ENCODE measurements at regions not wholly inside any gene's neighbourhood (a gene's known extent, or its start where the extent isn't known, plus 50 kb on each side); places are given as distances from the start of the nearest gene placed in this dataset.

DNA sequence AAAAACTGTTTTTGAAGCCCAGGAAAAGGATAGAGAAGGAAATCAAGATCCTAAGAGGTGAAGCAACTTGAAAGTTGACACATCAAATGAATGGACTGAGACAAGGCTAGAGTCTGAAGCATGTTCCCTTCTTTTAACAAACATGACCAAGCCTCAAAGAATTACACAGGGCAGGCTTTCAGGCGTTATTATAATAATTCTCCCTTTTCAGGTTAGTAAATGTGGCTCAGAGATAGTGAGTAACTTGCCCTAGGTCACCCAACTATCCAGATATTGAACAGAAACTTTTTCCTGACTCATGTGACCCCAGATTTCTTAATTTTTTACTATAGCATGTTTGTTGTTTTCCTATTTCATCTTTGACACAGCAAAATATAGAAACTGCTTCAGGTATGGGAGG lies 91.7 kb downstream of the PPP1R2C start:
- no peak overlapping the region for H3K27ac ChIP-seq
- H3K36me3 ChIP-seq, result no peaks in the 10 kb centered on the region
- no peaks in the 10 kb centered on the region for H3K4me1 ChIP-seq (replicated peaks)

DNA sequence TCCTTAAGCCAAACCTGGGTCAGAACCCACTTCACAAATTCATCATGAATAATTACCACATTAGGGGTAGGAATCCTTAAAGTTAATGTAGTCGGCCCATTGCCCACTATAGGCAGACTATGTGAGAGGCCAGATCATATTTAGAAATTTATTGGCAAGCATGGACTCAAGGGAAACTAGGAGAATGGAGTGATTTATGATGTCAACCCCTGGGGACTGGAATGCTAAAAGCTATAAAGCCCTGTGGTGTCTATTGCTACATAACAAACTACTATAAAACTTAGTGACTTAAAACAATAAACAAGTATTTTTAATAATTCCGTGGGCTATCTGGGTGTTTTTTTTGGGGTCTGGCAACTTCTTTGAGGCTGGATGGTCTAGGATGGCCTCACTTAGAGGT lies 93.9 kb downstream of the PPP1R2C start:
- Histone ChIP-seq H3K36me3 (no peaks in the 10 kb centered on the region), H3K27ac (no peak overlapping the region), H3K9me3 (replicated peaks) (no peaks in the 10 kb centered on the region), H3K4me3 (no peak overlapping the region), H3K4me1 (replicated peaks) (no peaks in the 10 kb centered on the region), H3K27me3 (replicated peaks) (no peaks in the 10 kb centered on the region)
- no peak for DNase-seq (ENCODE audit: low read depth in 1 of 2, low spot score in 2 of 2)

More for the DNA sequence above, 91.7 kb downstream of the PPP1R2C start:
- Histone ChIP-seq H3K9me3 (replicated peaks) (no peaks in the 10 kb centered on the region), H3K27me3 (replicated peaks) (no peaks in the 10 kb centered on the region), H3K4me3 (no peak overlapping the region)
- DNase-seq (ENCODE audit: low read depth in 1 of 2, low spot score in 2 of 2), result no peak

DNA sequence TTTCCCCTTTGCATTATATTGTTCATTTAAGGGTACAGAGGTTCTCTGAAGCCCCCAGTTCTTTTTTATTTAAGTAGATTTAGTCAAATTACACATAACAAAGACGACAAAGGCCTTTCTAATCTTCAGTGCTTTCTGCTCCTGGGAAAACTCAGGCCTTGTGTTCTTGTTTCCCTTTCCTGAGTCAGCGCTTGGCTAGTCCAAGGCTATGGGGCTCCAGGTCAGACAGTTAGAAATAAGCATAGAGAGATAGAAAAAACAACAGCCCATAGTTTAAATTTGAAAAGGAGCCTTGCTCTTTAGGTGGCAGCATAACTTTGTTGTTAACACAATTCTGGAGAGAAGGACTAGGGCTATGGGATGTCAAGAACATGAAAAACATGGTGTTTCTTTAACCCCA lies 97.3 kb downstream of the PPP1R2C start:
- Histone ChIP-seq H3K36me3 (no peaks in the 10 kb centered on the region), H3K27me3 (replicated peaks) (no peaks in the 10 kb centered on the region), H3K4me3 (no peak overlapping the region), H3K27ac (no peak overlapping the region), H3K9me3 (replicated peaks) (no peaks in the 10 kb centered on the region), H3K4me1 (replicated peaks) (no peaks in the 10 kb centered on the region)
- DNase-seq (ENCODE audit: low read depth in 1 of 2, low spot score in 2 of 2), result no peak

DNA sequence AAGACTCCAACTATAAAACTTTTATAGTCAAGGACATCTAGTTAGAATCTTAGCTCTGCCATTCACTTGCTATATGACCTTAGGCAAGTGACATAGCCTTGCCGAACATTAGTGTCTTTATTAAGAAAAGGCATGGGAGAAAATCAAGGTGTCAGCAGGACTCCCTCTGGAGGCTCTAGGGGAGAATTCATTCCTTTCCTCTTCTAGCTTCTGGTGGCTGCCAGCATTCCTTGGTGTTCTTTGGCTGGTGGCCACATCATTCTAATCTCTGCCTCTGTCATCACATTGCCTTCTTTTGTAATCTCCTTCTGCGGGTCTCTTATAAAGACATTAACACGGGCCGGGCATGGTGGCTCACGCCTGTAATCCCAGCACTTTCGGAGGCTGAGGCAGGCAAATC lies 99.8 kb downstream of the PPP1R2C start:
- Histone ChIP-seq H3K36me3 (no peaks in the 10 kb centered on the region), H3K4me3 (no peak overlapping the region), H3K27ac (no peak overlapping the region), H3K9me3 (replicated peaks) (no peaks in the 10 kb centered on the region), H3K27me3 (replicated peaks) (no peaks in the 10 kb centered on the region), H3K4me1 (replicated peaks) (no peaks in the 10 kb centered on the region)
- DNase-seq (ENCODE audit: low read depth in 1 of 2, low spot score in 2 of 2), result no peak

DNA sequence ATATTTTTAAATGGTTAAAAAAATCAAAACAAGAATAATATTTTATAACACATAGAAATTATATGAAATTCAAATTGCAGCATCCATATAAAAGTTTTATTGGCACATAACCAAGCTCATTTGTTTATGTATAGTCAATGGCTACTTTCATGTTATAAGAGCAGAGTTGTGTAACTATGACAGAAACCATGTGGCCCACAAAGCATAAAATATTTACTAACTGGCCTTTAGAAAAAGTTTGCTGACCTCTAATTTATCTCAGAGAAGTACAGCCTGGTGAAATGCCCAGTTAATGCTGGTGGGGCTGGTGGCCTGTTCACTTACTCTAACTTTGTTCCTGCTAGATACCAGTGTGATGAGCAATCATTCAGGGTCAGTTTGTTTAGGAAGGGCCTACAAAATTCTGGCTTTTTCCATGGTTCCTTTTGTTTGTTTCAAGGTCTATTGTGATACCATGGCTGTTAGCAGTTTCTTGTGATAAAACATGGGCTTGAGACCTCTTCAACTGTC lies 104.6 kb downstream of the PPP1R2C start:
- no peak overlapping the region for H3K4me3 ChIP-seq
- H3K27me3 ChIP-seq (replicated peaks), result no peaks in the 10 kb centered on the region
- H3K27ac ChIP-seq, result no peak overlapping the region
- H3K4me1 ChIP-seq (replicated peaks), result no peaks in the 10 kb centered on the region
- DNase-seq (ENCODE audit: low read depth in 1 of 2, low spot score in 2 of 2), result no peak
- H3K9me3 ChIP-seq (replicated peaks), result no peaks in the 10 kb centered on the region
- no peaks in the 10 kb centered on the region for H3K36me3 ChIP-seq

DNA sequence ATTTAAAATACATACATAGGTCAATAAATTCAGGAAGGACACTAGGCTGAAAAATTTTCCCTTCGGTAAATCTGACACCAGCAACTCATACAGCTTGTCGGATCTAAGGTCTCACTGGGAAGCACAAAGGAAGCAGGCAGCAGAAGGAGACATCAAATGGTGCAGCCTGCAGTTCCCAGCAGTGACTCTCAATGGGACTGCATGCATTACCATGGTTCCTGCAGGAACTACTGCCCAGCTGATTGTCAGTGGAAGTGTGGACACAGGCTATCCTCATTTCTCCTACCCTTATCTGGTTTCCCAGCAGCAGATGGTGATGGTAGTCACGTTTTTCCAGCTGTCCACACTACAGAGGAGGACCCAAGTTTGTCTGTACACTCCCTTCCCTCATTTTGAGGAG lies 113.3 kb downstream of the PPP1R2C start:
- H3K27me3 ChIP-seq (replicated peaks), result no peaks in the 10 kb centered on the region
- no peak for DNase-seq (ENCODE audit: low read depth in 1 of 2, low spot score in 2 of 2)
- H3K9me3 ChIP-seq (replicated peaks), result no peaks in the 10 kb centered on the region
- no peaks in the 10 kb centered on the region for H3K36me3 ChIP-seq
- no peak overlapping the region for H3K4me3 ChIP-seq
- H3K4me1 ChIP-seq (replicated peaks), result no peaks in the 10 kb centered on the region
- no peak overlapping the region for H3K27ac ChIP-seq

DNA sequence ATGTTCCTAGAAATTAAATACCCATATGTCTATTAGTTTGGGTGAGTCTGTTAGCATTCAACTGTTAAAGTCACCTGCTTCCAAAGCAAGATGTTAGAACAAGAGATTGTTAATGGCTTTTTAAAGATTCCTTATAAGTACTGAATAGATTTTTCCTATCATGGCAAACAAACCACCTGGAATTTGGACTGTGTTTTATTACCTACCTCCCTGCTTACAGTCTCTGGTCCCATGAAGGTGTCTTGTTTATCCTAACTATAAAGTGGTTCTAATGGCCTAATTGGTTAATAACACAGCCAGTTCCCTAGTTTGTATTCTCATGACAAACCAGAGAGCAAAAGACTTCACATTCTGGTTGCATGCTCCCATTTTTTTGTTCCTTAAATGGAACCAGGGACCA lies 149.5 kb downstream of the PPP1R2C start:
- DNase-seq (ENCODE audit: low read depth in 1 of 2, low spot score in 2 of 2), result no peak
- Histone ChIP-seq H3K27me3 (replicated peaks) (no peaks in the 10 kb centered on the region), H3K4me3 (no peak overlapping the region)

DNA sequence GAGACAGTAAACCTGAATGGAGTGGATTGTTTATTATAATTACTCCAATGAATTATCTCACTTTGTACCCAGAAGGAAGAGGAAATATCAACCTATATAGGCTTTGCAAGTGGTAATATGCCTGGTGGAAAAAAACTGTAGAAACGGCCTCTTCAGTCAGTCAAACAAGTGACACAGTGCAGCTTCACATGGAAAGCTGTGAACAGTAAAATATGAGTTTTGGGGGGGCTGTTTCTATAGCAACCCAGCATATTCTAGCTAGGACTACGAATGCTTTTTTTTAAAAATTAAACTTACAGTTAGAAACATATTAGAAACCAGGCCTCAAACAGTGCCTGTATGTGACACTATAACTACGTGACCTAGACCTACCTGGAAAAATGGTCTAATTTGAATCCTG lies 150.1 kb downstream of the PPP1R2C start:
- Histone ChIP-seq H3K27ac (no peak overlapping the region), H3K36me3 (no peaks in the 10 kb centered on the region), H3K9me3 (replicated peaks) (no peaks in the 10 kb centered on the region), H3K27me3 (replicated peaks) (no peaks in the 10 kb centered on the region), H3K4me1 (replicated peaks) (no peaks in the 10 kb centered on the region), H3K4me3 (no peak overlapping the region)
- no peak for DNase-seq (ENCODE audit: low read depth in 1 of 2, low spot score in 2 of 2)

More for the DNA sequence above, 149.5 kb downstream of the PPP1R2C start:
- H3K36me3 ChIP-seq, result no peaks in the 10 kb centered on the region
- H3K9me3 ChIP-seq (replicated peaks), result no peaks in the 10 kb centered on the region
- H3K4me1 ChIP-seq (replicated peaks), result no peaks in the 10 kb centered on the region
- H3K27ac ChIP-seq, result no peak overlapping the region

DNA sequence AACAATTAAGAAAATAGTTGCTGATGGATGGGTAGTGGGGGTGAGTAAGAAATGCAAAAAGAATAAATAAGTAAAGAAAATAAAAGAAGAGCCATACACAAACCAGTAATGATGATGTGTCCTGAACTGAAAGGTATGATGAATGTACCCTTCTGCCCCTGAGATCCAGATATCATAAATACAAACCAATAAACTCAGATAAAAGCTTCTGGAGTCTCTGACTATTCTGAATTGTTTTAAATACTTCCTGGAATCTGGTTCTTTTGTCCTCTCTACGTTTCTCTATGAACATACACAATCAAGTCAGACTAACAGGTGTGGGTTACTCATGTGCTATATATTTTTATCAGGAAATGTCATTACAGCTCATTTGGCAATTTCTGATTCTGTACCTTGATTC lies 153.4 kb downstream of the PPP1R2C start:
- no peak for DNase-seq (ENCODE audit: low read depth in 1 of 2, low spot score in 2 of 2)

DNA sequence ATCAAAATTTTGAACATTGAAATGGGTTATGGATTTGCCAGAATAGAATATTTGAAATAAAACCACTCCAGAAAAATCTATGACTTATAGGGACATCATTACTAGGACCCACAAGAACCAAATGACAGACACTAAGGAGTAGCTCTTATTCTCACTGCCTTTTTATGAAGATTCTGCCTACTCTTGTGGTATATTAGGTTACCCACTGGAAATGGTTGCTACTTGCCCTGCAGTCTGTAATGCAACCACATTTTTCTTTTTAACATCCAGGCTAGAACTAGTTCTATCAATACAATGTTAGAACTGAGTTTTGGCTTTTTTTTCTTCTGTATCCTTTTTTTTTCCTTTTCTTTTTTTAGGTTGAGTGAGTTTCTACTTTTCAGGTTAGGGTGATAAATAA lies 158.9 kb downstream of the PPP1R2C start:
- DNase-seq (ENCODE audit: low read depth in 1 of 2, low spot score in 2 of 2), result no peak
- H3K4me3 ChIP-seq, result no peak overlapping the region

More for the DNA sequence above, 153.4 kb downstream of the PPP1R2C start:
- no peak overlapping the region for H3K27ac ChIP-seq
- no peaks in the 10 kb centered on the region for H3K9me3 ChIP-seq (replicated peaks)
- H3K4me3 ChIP-seq, result no peak overlapping the region
- no peaks in the 10 kb centered on the region for H3K4me1 ChIP-seq (replicated peaks)
- no peaks in the 10 kb centered on the region for H3K27me3 ChIP-seq (replicated peaks)
- H3K36me3 ChIP-seq, result no peaks in the 10 kb centered on the region

DNA sequence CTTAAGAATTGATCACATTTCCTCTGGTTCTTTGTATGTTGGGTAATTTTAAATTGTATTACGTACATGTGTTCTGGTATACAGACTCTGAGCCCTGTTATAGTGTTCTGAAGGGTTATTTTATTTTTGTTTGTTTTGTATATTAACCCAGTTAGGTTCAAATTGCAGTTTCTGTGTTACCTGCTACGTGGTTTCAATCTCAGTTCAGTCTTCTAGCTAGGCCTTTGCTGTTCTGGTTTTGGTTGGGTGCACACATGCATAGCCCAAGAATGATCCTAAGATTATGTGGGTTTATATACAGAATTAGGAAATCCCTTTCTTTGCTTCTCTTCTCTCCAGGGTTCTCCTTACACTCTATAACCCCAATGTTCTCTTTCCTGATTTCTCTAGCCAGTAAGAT lies 161.0 kb downstream of the PPP1R2C start:
- no peak overlapping the region for H3K4me3 ChIP-seq
- no peak for DNase-seq (ENCODE audit: low read depth in 1 of 2, low spot score in 2 of 2)
- H3K9me3 ChIP-seq (replicated peaks), result no peaks in the 10 kb centered on the region
- H3K27ac ChIP-seq, result no peak overlapping the region
- H3K27me3 ChIP-seq (replicated peaks), result no peaks in the 10 kb centered on the region
- no peaks in the 10 kb centered on the region for H3K36me3 ChIP-seq
- no peaks in the 10 kb centered on the region for H3K4me1 ChIP-seq (replicated peaks)

More for the DNA sequence above, 158.9 kb downstream of the PPP1R2C start:
- Histone ChIP-seq H3K4me1 (replicated peaks) (no peaks in the 10 kb centered on the region), H3K27ac (no peak overlapping the region), H3K27me3 (replicated peaks) (no peaks in the 10 kb centered on the region), H3K36me3 (no peaks in the 10 kb centered on the region), H3K9me3 (replicated peaks) (no peaks in the 10 kb centered on the region)

DNA sequence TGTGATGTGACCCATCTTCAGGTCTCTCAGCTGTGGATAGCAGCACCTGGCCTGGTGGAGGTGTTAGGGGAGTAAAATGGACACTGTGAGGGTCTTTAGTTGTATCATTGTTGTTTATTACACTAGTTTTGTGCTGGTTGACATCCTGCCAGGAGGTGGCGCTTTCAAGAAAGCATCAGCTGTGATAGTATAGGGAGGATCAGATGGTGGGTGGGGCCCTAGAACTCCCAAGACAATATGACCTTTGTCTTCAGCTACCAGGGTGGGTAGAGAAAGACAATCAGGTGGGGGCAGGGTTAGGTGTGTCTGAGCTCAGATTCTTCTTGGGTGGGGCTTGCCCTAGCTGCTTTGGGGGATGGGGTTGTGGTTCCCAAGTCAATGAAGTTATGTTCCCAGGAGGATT lies 162.8 kb downstream of the PPP1R2C start:
- H3K36me3 ChIP-seq, result no peaks in the 10 kb centered on the region

DNA sequence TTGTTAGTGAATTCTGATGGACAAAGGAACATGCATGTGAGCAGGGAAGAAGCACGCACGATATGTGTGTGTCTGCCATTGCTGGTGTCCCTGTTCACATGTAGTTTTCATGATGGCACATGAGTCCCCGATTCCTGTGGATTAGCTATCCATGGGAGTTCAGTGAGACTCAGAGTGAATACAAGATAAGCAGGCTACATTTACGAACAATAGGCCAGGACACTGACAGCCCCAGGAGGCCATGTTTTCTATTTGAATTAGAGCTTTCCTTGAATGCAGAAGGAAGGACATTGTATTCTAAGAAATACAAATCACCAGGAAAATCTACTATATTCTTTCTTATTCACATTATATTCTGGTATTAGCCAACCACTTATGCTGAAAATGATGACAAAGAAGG lies 171.4 kb downstream of the PPP1R2C start:
- H3K9me3 ChIP-seq (replicated peaks), result no peaks in the 10 kb centered on the region
- H3K36me3 ChIP-seq, result no peaks in the 10 kb centered on the region
- H3K27me3 ChIP-seq (replicated peaks), result no peaks in the 10 kb centered on the region
- H3K27ac ChIP-seq, result no peak overlapping the region
- DNase-seq (ENCODE audit: low read depth in 1 of 2, low spot score in 2 of 2), result no peak
- H3K4me1 ChIP-seq (replicated peaks), result no peaks in the 10 kb centered on the region
- H3K4me3 ChIP-seq, result no peak overlapping the region

More for the DNA sequence above, 162.8 kb downstream of the PPP1R2C start:
- H3K9me3 ChIP-seq (replicated peaks), result no peaks in the 10 kb centered on the region
- no peaks in the 10 kb centered on the region for H3K27me3 ChIP-seq (replicated peaks)
- DNase-seq (ENCODE audit: low read depth in 1 of 2, low spot score in 2 of 2), result no peak
- H3K27ac ChIP-seq, result no peak overlapping the region
- no peak overlapping the region for H3K4me3 ChIP-seq
- H3K4me1 ChIP-seq (replicated peaks), result no peaks in the 10 kb centered on the region

DNA sequence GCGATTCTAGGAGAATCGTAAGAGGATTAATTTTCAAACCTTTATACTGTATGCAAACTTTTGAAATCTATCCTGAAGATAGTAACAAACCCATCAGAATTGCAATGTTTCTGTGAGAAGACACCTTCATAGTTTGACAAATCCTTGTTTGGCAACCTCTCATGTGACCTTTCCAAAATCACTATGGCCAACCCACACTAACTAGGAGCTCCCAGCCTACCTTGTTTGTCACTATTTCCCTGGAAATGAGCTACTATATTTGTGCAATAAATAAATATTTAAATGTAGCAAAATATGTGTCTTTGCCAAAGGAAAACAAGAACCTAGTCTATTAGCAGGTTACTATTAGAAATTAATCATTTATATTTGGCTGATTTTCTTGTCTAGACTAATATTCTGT lies 173.7 kb downstream of the PPP1R2C start:
- no peaks in the 10 kb centered on the region for H3K9me3 ChIP-seq (replicated peaks)
- no peak overlapping the region for H3K4me3 ChIP-seq
- H3K4me1 ChIP-seq (replicated peaks), result no peaks in the 10 kb centered on the region
- no peaks in the 10 kb centered on the region for H3K27me3 ChIP-seq (replicated peaks)
- H3K36me3 ChIP-seq, result no peaks in the 10 kb centered on the region
- no peak overlapping the region for H3K27ac ChIP-seq
- no peak for DNase-seq (ENCODE audit: low read depth in 1 of 2, low spot score in 2 of 2)

DNA sequence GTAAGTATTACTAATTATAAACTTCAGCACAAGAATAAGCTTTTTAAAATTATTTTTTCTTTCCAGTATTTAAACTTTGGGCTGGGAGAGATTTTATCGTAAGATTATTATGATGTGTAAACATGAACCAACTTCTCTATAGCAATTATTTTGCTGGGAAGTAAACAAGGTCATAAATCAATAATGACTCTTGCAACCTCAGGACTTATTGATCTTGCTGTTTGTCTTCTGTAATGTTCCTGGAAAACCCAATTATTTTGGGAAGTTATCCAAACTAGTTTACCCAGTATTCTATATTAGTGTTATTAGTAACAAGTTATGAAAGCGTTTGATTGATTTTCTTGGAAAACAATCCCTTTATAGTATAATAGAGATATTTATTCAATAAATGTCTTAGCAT lies 174.9 kb downstream of the PPP1R2C start:
- Histone ChIP-seq H3K4me1 (replicated peaks) (no peaks in the 10 kb centered on the region), H3K36me3 (no peaks in the 10 kb centered on the region), H3K27ac (no peak overlapping the region), H3K9me3 (replicated peaks) (no peaks in the 10 kb centered on the region), H3K27me3 (replicated peaks) (no peaks in the 10 kb centered on the region), H3K4me3 (no peak overlapping the region)
- no peak for DNase-seq (ENCODE audit: low read depth in 1 of 2, low spot score in 2 of 2)

Measured in SJSA1 (cell line).